WERI-Rb-1 (cell line): ENCODE measurements at regions not wholly inside any gene's neighbourhood (a gene's known extent, or its start where the extent isn't known, plus 50 kb on each side); places are given as distances from the start of the nearest gene placed in this dataset.
"Not testable (repeated sequence)": the region's sequence is repeated elsewhere in the genome, so short reads cannot be mapped to it uniquely, and the experiment has no call there.

Source experiments
- DNase-seq: peaks from one replicate; pipeline ENCODE4 v3.0.0-alpha.2; 2020
- H3K27ac ChIP-seq: fragments of 250-450 bp; sonication (Bioruptor Pico); 2 replicates; pipeline ENCODE4 v1.5.1; 2020; ENCODE audit warnings: mild to moderate bottlenecking, moderate library complexity
- H3K27me3 ChIP-seq: fragments of 250-450 bp; sonication (Bioruptor Pico); 2 replicates; pipeline ENCODE4 v1.5.1; 2021; ENCODE audit warnings: mild to moderate bottlenecking, low read depth, moderate library complexity; ENCODE audit not compliant: insufficient read depth, severe bottlenecking
- H3K36me3 ChIP-seq: fragments of 250-450 bp; sonication (Bioruptor Pico); 2 replicates; pipeline ENCODE4 v1.5.1; 2020; ENCODE audit warnings: mild to moderate bottlenecking, moderate library complexity
- H3K4me3 ChIP-seq: 2 replicates; pipeline ENCODE4 v1.5.1; 2011; ENCODE audit warnings: low read depth, mild to moderate bottlenecking, control low read depth, low read length
- H3K9me3 ChIP-seq: fragments of 250-450 bp; sonication (Bioruptor Pico); 2 replicates; pipeline ENCODE4 v1.5.1; 2021; ENCODE audit warnings: mild to moderate bottlenecking, moderate library complexity; ENCODE audit not compliant: severe bottlenecking
- CTCF ChIP-seq: IDR thresholded peaks from 2 replicates; pipeline ENCODE4 v1.5.1; 2011; ENCODE audit warnings: low read depth, mild to moderate bottlenecking, control low read depth, inconsistent platforms, low read length

GRCh38 chr4:64911846-64912245 is 502.6 kb upstream of the TECRL start:
- peak; percentile 24 for DNase-seq
- TF ChIP-seq CTCF: peak; percentile 31; the same call in 1 of the 2 replicates
- H3K4me3 ChIP-seq: no peak overlapping the region

GRCh38 chr4:64903986-64904385 is 494.7 kb upstream of the TECRL start:
- Histone ChIP-seq H3K27me3 (no peaks in the 10 kb centered on the region), H3K27ac (no peak overlapping the region), H3K4me3 (no peak overlapping the region), H3K9me3 (no peaks in the 10 kb centered on the region), H3K36me3 (no peaks in the 10 kb centered on the region)
- DNase-seq: no peak
- TF ChIP-seq CTCF: no peak

More at GRCh38 chr4:64911846-64912245, 502.6 kb upstream of the TECRL start:
- Histone ChIP-seq H3K9me3 (no peaks in the 10 kb centered on the region), H3K27ac (no peak overlapping the region), H3K27me3 (no peaks in the 10 kb centered on the region), H3K36me3 (no peaks in the 10 kb centered on the region)

GRCh38 chr4:64899563-64899962 is 490.3 kb upstream of the TECRL start:
- H3K36me3 ChIP-seq: no peaks in the 10 kb centered on the region
- H3K9me3 ChIP-seq: no peaks in the 10 kb centered on the region
- no peaks in the 10 kb centered on the region for H3K27me3 ChIP-seq
- H3K27ac ChIP-seq: no peak overlapping the region
- no peak for TF ChIP-seq CTCF
- DNase-seq: no peak
- no peak overlapping the region for H3K4me3 ChIP-seq

GRCh38 chr4:64899030-64899429 is 489.8 kb upstream of the TECRL start:
- H3K27me3 ChIP-seq, H3K9me3 ChIP-seq, H3K4me3 ChIP-seq, H3K36me3 ChIP-seq, DNase-seq, H3K27ac ChIP-seq: not testable (repeated sequence)

GRCh38 chr4:64897683-64898082 is 488.4 kb upstream of the TECRL start:
- Histone ChIP-seq H3K9me3 (no peaks in the 10 kb centered on the region), H3K27me3 (no peaks in the 10 kb centered on the region), H3K4me3 (no peak overlapping the region), H3K36me3 (no peaks in the 10 kb centered on the region), H3K27ac (no peak overlapping the region)
- no peak for DNase-seq
- no peak for TF ChIP-seq CTCF

- Histone ChIP-seq H3K27ac (no peak overlapping the region), H3K4me3 (no peak overlapping the region), H3K36me3 (no peaks in the 10 kb centered on the region), H3K9me3 (no peaks in the 10 kb centered on the region), H3K27me3 (no peaks in the 10 kb centered on the region)
- TF ChIP-seq CTCF: no peak
- DNase-seq: no peak
These were observed 485.8 kb upstream of the TECRL start for GRCh38 chr4:64895031-64895430.
